ENCODE measurements at regions not wholly inside any gene's neighbourhood (a gene's known extent, or its start where the extent isn't known, plus 50 kb on each side); places are given as distances from the start of the nearest gene placed in this dataset.
A peak's percentile ranks its signal among the peaks of the same experiment; 100 is the strongest.
"Not testable (repeated sequence)": the region's sequence is repeated elsewhere in the genome, so short reads cannot be mapped to it uniquely, and the experiment has no call there.

GRCh38 chr20:58765780-58766179 is 73.2 kb downstream of the NPEPL1 start:
- no peaks in the 10 kb centered on the region for H3K4me1 Mint-ChIP-seq
- H3K4me3 Mint-ChIP-seq = no peak overlapping the region
- no peaks in the 10 kb centered on the region for H3K36me3 Mint-ChIP-seq
- H3K27me3 Mint-ChIP-seq = peaks cover 27% of the 10 kb centered on the region
- H3K27ac Mint-ChIP-seq = peak overlapping the region in 1 of 3 donors; percentile 18
- H3K9me3 Mint-ChIP-seq = no peaks in the 10 kb centered on the region

DNA sequence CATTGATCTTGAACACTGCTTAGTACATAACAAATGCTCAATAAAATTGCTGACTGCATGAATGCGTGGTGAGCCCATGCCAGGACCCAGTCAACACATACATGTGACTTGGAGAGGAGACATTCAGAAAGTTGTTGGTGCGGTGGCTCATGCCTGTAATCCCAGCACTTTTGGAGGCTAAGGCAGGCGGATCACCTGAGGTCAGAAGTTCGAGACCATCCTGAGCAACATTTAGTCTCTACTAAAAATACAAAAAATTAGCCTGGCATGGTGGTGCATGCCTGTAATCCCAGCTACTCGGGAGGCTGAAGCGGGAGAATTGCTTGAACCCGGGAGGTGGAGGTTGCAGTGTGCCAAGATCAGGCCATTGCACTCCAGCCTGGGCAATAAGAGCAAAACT is 75.2 kb downstream of the NPEPL1 start:
- not testable (repeated sequence) for H3K4me1 Mint-ChIP-seq, H3K36me3 Mint-ChIP-seq, H3K4me3 Mint-ChIP-seq, H3K9me3 Mint-ChIP-seq, H3K27ac Mint-ChIP-seq
- H3K27me3 Mint-ChIP-seq = peaks cover 22% of the 10 kb centered on the region
